ENCODE measurements at regions not wholly inside any gene's neighbourhood (a gene's known extent, or its start where the extent isn't known, plus 50 kb on each side); places are given as distances from the start of the nearest gene placed in this dataset.

DNA sequence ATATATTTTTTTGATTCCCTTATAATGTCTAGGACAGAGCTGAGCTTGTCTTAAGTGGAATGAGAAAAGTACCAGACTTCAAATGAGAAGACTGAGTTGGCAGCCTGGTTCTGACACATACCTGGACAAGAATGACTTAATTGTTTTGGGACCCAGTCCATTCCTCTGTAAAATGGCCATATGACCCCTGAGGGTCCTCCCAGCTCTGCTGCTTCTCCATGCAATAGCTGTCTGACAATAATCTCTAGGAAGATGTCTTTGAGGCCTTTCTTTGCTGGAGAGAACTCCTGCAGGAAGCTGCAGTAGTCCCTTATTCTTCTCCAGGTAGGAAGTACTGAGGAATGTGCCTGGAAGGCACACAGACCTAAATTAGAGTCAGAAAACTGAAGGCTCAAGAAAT, 55.9 kb upstream of the SLIT3 start:
- TF ChIP-seq, protein P1, sequence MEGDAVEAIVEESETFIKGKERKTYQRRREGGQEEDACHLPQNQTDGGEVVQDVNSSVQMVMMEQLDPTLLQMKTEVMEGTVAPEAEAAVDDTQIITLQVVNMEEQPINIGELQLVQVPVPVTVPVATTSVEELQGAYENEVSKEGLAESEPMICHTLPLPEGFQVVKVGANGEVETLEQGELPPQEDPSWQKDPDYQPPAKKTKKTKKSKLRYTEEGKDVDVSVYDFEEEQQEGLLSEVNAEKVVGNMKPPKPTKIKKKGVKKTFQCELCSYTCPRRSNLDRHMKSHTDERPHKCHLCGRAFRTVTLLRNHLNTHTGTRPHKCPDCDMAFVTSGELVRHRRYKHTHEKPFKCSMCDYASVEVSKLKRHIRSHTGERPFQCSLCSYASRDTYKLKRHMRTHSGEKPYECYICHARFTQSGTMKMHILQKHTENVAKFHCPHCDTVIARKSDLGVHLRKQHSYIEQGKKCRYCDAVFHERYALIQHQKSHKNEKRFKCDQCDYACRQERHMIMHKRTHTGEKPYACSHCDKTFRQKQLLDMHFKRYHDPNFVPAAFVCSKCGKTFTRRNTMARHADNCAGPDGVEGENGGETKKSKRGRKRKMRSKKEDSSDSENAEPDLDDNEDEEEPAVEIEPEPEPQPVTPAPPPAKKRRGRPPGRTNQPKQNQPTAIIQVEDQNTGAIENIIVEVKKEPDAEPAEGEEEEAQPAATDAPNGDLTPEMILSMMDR (conservative IDR thresholded peaks at IDR 0.05) = no peak
- no peak for TF ChIP-seq ZFX (IDR thresholded peaks at IDR 0.05)
- H3K27ac ChIP-seq = no peak overlapping the region

DNA sequence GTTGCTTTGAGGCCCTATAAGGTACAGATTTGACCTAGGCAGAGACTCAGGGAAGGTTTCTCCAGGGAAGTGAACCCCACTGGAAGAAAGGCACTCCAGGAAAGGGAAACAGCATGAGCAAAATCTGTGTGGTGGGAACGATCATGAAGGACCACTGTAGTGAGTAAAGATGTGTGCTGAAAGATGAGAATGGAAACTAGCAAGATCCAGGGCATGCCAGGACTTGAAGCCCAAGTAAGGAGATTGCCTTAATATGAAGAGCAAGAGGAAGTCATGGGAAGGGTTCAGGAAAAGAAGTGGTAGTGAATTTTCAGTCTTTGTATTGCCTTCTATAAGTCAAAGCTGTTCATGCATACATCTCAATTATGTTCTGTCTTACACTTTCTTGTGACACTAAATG, 55.2 kb upstream of the SLIT3 start:
- H3K27ac ChIP-seq = no peak overlapping the region

DNA sequence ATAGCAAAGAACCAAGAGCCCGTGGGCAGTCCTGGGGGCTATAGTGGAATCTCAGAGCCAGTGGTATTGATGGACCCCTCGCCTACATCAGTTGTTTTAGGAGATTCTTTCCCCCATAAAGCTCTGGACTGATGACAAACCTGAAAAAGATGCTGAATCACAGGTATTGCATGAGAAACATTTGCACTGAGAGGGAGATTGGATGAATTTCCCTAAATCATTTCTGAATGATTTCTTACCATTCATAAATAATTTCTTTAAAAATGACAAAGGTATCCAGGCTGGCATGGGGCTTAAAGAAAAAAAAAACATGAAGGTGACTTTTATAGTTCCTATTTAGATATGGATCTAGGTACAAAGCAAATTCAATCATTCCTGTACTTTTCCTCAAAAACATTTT, 54.0 kb upstream of the SLIT3 start:
- H3K27ac ChIP-seq = no peak overlapping the region
- TF ChIP-seq, protein P1 (conservative IDR thresholded peaks at IDR 0.05) = no peak
- no peak for TF ChIP-seq ZFX (IDR thresholded peaks at IDR 0.05)

More for the DNA sequence above, 55.2 kb upstream of the SLIT3 start:
- TF ChIP-seq ZFX (IDR thresholded peaks at IDR 0.05) = no peak
- TF ChIP-seq, protein P1 (conservative IDR thresholded peaks at IDR 0.05) = no peak

DNA sequence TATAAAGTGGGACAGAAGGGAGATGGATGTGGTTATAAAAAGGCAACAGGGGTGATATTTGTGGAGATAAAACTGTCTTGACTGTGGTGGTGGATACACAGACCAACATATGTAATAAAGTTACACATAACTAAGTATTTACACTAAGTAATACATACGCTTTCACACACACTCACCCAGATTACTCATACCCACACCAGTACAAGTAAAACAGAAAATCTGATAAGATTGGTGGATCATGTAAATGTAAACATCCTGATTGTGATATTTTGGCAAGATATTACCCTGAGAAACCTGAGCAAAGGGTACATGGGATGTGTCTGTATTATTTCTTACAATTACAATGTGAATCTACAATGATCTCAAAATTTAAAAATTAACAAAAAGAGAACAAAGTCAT, 53.3 kb upstream of the SLIT3 start:
- no peak for TF ChIP-seq ZFX (IDR thresholded peaks at IDR 0.05)
- TF ChIP-seq, protein P1 (conservative IDR thresholded peaks at IDR 0.05) = no peak
- H3K27ac ChIP-seq = no peak overlapping the region

DNA sequence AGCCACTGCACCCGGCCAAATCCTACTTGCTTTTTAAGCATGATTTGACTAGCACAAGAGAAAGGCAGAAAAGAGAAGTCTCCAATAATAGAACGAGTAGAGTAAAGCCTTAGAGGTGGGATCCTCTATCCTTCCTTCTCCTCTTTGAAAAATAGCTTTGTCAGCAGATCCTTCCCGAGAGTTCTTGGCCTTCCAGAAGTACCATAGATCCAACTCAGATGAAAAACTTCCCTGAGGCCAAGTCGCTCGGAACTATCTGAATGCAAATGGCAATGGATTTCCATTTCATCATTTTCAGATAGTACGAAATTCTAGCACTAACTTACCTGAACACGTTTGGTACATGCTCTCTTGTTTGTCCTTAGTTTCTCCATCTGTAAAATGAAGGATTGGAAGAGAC, 52.0 kb upstream of the SLIT3 start:
- H3K27ac ChIP-seq = no peak overlapping the region
- TF ChIP-seq, protein P1 (conservative IDR thresholded peaks at IDR 0.05) = no peak
- no peak for TF ChIP-seq ZFX (IDR thresholded peaks at IDR 0.05)

DNA sequence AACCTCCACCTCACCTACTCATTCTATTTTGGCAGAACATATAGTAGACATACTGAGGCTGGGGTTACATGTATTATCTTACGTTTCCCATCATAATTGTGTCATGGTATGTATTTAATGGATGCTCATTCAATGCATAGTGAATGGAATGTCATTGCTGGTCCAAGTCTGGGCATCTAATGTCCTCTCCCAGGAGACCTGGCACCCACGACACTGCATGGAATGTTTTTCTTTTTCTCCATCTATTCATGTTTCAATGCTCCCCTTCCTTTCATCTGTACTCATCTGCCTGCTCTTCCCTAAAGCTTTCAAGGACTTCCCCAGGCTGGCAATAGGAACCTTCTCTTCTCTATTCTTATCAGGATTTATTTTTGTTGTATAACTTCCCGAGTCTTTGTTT, 50.8 kb upstream of the SLIT3 start:
- no peak overlapping the region for H3K27ac ChIP-seq

DNA sequence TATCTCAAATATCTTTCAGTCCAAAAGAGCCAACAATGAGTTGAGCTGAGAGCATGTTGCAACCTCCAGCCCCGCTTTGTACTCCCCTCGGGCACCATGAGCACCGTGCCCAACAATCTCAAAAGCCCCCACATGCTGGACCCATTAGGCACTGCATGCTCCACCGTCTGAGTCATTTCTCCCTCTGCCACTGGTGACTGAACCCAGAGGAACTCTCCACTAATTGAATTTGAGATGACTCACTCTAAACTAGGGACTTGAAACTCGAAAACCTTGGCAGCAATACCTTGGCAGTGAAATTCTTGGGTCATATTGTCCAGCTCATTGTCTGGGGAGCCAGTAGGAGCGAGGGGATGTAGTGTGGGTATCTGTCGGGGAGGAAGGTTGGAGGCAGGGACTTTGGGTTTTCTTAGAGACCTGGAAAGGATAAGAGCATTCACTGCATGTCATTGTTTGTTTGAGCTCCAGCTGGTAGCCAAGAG, 49.9 kb upstream of the SLIT3 start:
- TF ChIP-seq, protein P1 (conservative IDR thresholded peaks at IDR 0.05) = no peak
- TF ChIP-seq ZFX (IDR thresholded peaks at IDR 0.05) = no peak
- no peak overlapping the region for H3K27ac ChIP-seq

More for the DNA sequence above, 50.8 kb upstream of the SLIT3 start:
- TF ChIP-seq, protein P1 (conservative IDR thresholded peaks at IDR 0.05) = no peak
- TF ChIP-seq ZFX (IDR thresholded peaks at IDR 0.05) = no peak

All from C4-2B (cell line).